Fibroblast of skin of left quadriceps (primary cell): ENCODE measurements at regions not wholly inside any gene's neighbourhood (a gene's known extent, or its start where the extent isn't known, plus 50 kb on each side); places are given as distances from the start of the nearest gene placed in this dataset.
"Not testable (repeated sequence)": the region's sequence is repeated elsewhere in the genome, so short reads cannot be mapped to it uniquely, and the experiment has no call there.

Experiments
- DNase-seq, 2 experiments: peaks; one replicate each; pipeline ENCODE4 v3.0.0-alpha.2; 2013; ENCODE audit warnings: low read depth in 2 of 2

- no peak for DNase-seq
Observed at GRCh38 chrX:114017086-114017485, 566.8 kb upstream of the HTR2C start.

- no peak for DNase-seq
Observed at GRCh38 chrX:114015966-114016365, 567.9 kb upstream of the HTR2C start.

GRCh38 chrX:114006664-114007063, 577.2 kb upstream of the HTR2C start:
- no peak for DNase-seq

GRCh38 chrX:113996781-113997180, 587.1 kb upstream of the HTR2C start:
- no peak for DNase-seq

- not testable (repeated sequence) for DNase-seq
Observed at GRCh38 chrX:113991720-113992119, 592.2 kb upstream of the HTR2C start.

GRCh38 chrX:113990669-113991068, 593.2 kb upstream of the HTR2C start:
- not testable (repeated sequence) for DNase-seq

- not testable (repeated sequence) for DNase-seq
Observed at GRCh38 chrX:113988315-113988935, 595.5 kb upstream of the HTR2C start.

GRCh38 chrX:113986427-113986826, 597.5 kb upstream of the HTR2C start:
- DNase-seq, result no peak

GRCh38 chrX:113982766-113983165, 601.1 kb upstream of the HTR2C start:
- DNase-seq, result no peak

GRCh38 chrX:113980953-113981352, 602.9 kb upstream of the HTR2C start:
- DNase-seq, result no peak

GRCh38 chrX:113977887-113978286, 606.0 kb upstream of the HTR2C start:
- no peak for DNase-seq

- no peak for DNase-seq
Observed at GRCh38 chrX:113975441-113975840, 608.4 kb upstream of the HTR2C start.

GRCh38 chrX:113974881-113975280, 609.0 kb upstream of the HTR2C start:
- no peak for DNase-seq

GRCh38 chrX:113973706-113974105, 610.2 kb upstream of the HTR2C start:
- DNase-seq, result no peak

- DNase-seq, result no peak
Observed at GRCh38 chrX:113966791-113967190, 617.1 kb upstream of the HTR2C start.

GRCh38 chrX:113962343-113962742, 621.5 kb upstream of the HTR2C start:
- DNase-seq, result no peak

GRCh38 chrX:113959912-113960626, 623.8 kb upstream of the HTR2C start:
- DNase-seq, result no peak

- no peak for DNase-seq
Observed at GRCh38 chrX:113956936-113957335, 627.0 kb upstream of the HTR2C start.

- no peak for DNase-seq
Observed at GRCh38 chrX:113954297-113954696, 629.6 kb upstream of the HTR2C start.

GRCh38 chrX:113950081-113950678, 633.7 kb upstream of the HTR2C start:
- no peak for DNase-seq

- no peak for DNase-seq
Observed at GRCh38 chrX:113947548-113947947, 636.3 kb upstream of the HTR2C start.

- DNase-seq, result no peak
Observed at GRCh38 chrX:113935518-113935917, 648.4 kb upstream of the HTR2C start.

- no peak for DNase-seq
Observed at GRCh38 chrX:113933931-113934330, 650.0 kb upstream of the HTR2C start.
